H1 (cell line): ENCODE measurements at regions not wholly inside any gene's neighbourhood (a gene's known extent, or its start where the extent isn't known, plus 50 kb on each side); places are given as distances from the start of the nearest gene placed in this dataset.

Source experiments
- CTCF ChIA-PET: fragments of 300-600 bp; sonication (Branson Sonifier 250); formaldehyde crosslinking; loops from one replicate; lab custom pipeline; 2021; ENCODE audit not compliant: partially characterized antibody; lab: Charles Lee
- POLR2A ChIA-PET: fragments of 300-600 bp; sonication (Branson Sonifier 250); formaldehyde crosslinking; loops from one replicate; lab custom pipeline; 2021; ENCODE audit warnings: inconsistent platforms; ENCODE audit not compliant: partially characterized antibody; lab: Charles Lee
- DNase-seq, 2 experiments: peaks; one replicate each; pipeline versions ENCODE4 v3.0.0 to v3.0.0-alpha.2; 2010 to 2022; ENCODE audit warnings: low spot score in 2 of 2, low read depth in 1 of 2, mixed read lengths in 1 of 2
- FAIRE-seq: peaks from 2 replicates; lab custom pipeline; 2011; peaks lifted over from hg19 to GRCh38; lab: Jason Lieb, UNC
- H2AFZ ChIP-seq: 2 replicates; pipeline ENCODE4 v1.8.1; 2012; ENCODE audit warnings: low read length, inconsistent platforms
- H2AK5ac ChIP-seq: 2 replicates; pipeline ENCODE4 v1.6.1; 2013; ENCODE audit warnings: low read depth, low read length
- H2BK120ac ChIP-seq: replicated peaks from 2 replicates; pipeline ENCODE3; 2013; ENCODE audit warnings: low read depth, low read length, inconsistent platforms
- H2BK12ac ChIP-seq: 2 replicates; pipeline ENCODE4 v1.6.1; 2013; ENCODE audit warnings: low read depth, low read length
- H2BK15ac ChIP-seq: 2 replicates; pipeline ENCODE4 v1.6.1; 2013; ENCODE audit warnings: low read length
- H2BK20ac ChIP-seq: 2 replicates; pipeline ENCODE4 v1.6.1; 2013; ENCODE audit warnings: low read length
- H2BK5ac ChIP-seq: 2 replicates; pipeline ENCODE4 v1.6.1; 2013; ENCODE audit warnings: low read depth, low read length
- H3K14ac ChIP-seq: 2 replicates; pipeline ENCODE4 v1.6.1; 2013; ENCODE audit warnings: inconsistent platforms; ENCODE audit not compliant: insufficient read length
- H3K18ac ChIP-seq: 2 replicates; pipeline ENCODE4 v1.6.1; 2013; ENCODE audit warnings: low read length; ENCODE audit errors: extremely low read depth
- H3K23ac ChIP-seq: 2 replicates; pipeline ENCODE4 v1.6.1; 2013; ENCODE audit warnings: inconsistent platforms; ENCODE audit not compliant: insufficient read length
- H3K23me2 ChIP-seq: 2 replicates; pipeline ENCODE4 v1.6.1; 2013; ENCODE audit warnings: low read depth, low read length
- H3K27ac ChIP-seq: 2 replicates; pipeline ENCODE4 v1.6.1; 2011; ENCODE audit warnings: low read depth, low read length, inconsistent platforms
- H3K27me3 ChIP-seq, 4 experiments: replicated peaks in 1 of 4; 1 replicate in 1 of 4; 2 replicates in 3 of 4; pipeline versions ENCODE4 v1.6.1 to v1.8.1; 2011 to 2013; ENCODE audit warnings: low read length in 3 of 4, mild to moderate bottlenecking in 3 of 4, inconsistent platforms in 2 of 4, mixed read lengths in 2 of 4, moderate library complexity in 1 of 4; ENCODE audit not compliant: control insufficient read depth in 3 of 4, insufficient read depth in 3 of 4; ENCODE audit errors: extremely low read depth in 1 of 4
- H3K36me3 ChIP-seq, 4 experiments: 2 replicates each; pipeline versions ENCODE4 v1.6.1 to v1.8.1; 2011 to 2013; ENCODE audit warnings: mild to moderate bottlenecking in 4 of 4, low read length in 3 of 4, moderate library complexity in 2 of 4, control low read depth in 1 of 4, inconsistent platforms in 1 of 4; ENCODE audit not compliant: insufficient read depth in 4 of 4, control insufficient read depth in 2 of 4
- H3K4ac ChIP-seq: replicated peaks from 2 replicates; pipeline ENCODE3; 2013; ENCODE audit warnings: low read length, low read depth, mixed read lengths, inconsistent platforms; ENCODE audit not compliant: insufficient read length
- H3K4me1 ChIP-seq, 4 experiments: replicated peaks in 1 of 4; 1 replicate in 1 of 4; 2 replicates in 3 of 4; pipeline versions ENCODE4 v1.6.1 to v1.8.1; 2011 to 2013; ENCODE audit warnings: low read length in 3 of 4, inconsistent platforms in 2 of 4, mixed read lengths in 1 of 4; ENCODE audit not compliant: insufficient read depth in 4 of 4, control insufficient read depth in 3 of 4
- H3K4me2 ChIP-seq, 2 experiments: 2 replicates each; pipeline versions ENCODE4 v1.6.1 to v1.8.1; 2011 to 2013; ENCODE audit warnings: low read depth in 2 of 2, low read length in 2 of 2, control low read depth in 1 of 2, inconsistent platforms in 1 of 2, mild to moderate bottlenecking in 1 of 2; ENCODE audit not compliant: insufficient read depth in 1 of 2
- H3K4me3 ChIP-seq, 4 experiments: fragments of 200-600, 300-600 bp in 1 of 4; sonication (generic), shearing (Covaris generic), sonication (Bioruptor Twin) in 1 of 4; 2 replicates each; pipeline versions ENCODE4 v1.5.1 to v1.8.1; 2011 to 2016; ENCODE audit warnings: low read length in 4 of 4, low read depth in 3 of 4, control low read depth in 2 of 4, inconsistent platforms in 2 of 4, mild to moderate bottlenecking in 2 of 4, mixed read lengths in 1 of 4, moderate library complexity in 1 of 4; ENCODE audit not compliant: insufficient read depth in 2 of 4; ENCODE audit errors: extremely low read depth in 1 of 4
- H3K56ac ChIP-seq: replicated peaks from 2 replicates; pipeline ENCODE3; 2013; ENCODE audit warnings: low read depth, mild to moderate bottlenecking, mixed read lengths, low read length, inconsistent platforms; ENCODE audit not compliant: insufficient read length
- H3K79me1 ChIP-seq: 2 replicates; pipeline ENCODE4 v1.6.1; 2013; ENCODE audit warnings: low read depth, low read length, control low read depth
- H3K79me2 ChIP-seq, 2 experiments: 2 replicates each; pipeline versions ENCODE4 v1.6.1 to v1.8.1; 2012 to 2013; ENCODE audit warnings: low read length in 2 of 2, mild to moderate bottlenecking in 2 of 2, inconsistent platforms in 1 of 2; ENCODE audit not compliant: insufficient read depth in 2 of 2, control insufficient read depth in 1 of 2
- H3K9ac ChIP-seq, 4 experiments: replicated peaks in 1 of 4; 1 replicate in 1 of 4; 2 replicates in 3 of 4; pipeline versions ENCODE4 v1.6.1 to v1.8.1; 2011 to 2013; ENCODE audit warnings: low read depth in 3 of 4, low read length in 3 of 4, control low read depth in 2 of 4, mild to moderate bottlenecking in 2 of 4, moderate library complexity in 2 of 4, inconsistent platforms in 1 of 4; ENCODE audit errors: extremely low read depth in 1 of 4
- H3K9me3 ChIP-seq, 2 experiments: 2 replicates each; pipeline versions ENCODE4 v1.6.1 to v1.8.1; 2012 to 2013; ENCODE audit warnings: mild to moderate bottlenecking in 2 of 2, moderate library complexity in 2 of 2, control low read depth in 1 of 2, inconsistent platforms in 1 of 2, low read depth in 1 of 2, low read length in 1 of 2, mixed read lengths in 1 of 2; ENCODE audit not compliant: insufficient read depth in 2 of 2
- H4K20me1 ChIP-seq, 2 experiments: replicated peaks in 1 of 2; 2 replicates each; pipeline versions ENCODE3 to v1.8.1; 2011 to 2013; ENCODE audit warnings: inconsistent platforms in 2 of 2, low read length in 2 of 2, mild to moderate bottlenecking in 1 of 2; ENCODE audit not compliant: insufficient read depth in 2 of 2, control insufficient read depth in 1 of 2
- H4K5ac ChIP-seq: 2 replicates; pipeline ENCODE4 v1.6.1; 2013; ENCODE audit warnings: low read length, low read depth, mixed read lengths, inconsistent platforms; ENCODE audit not compliant: insufficient read length
- H4K8ac ChIP-seq: 2 replicates; pipeline ENCODE4 v1.8.0; 2013; ENCODE audit warnings: mild to moderate bottlenecking, moderate library complexity, low read length, inconsistent platforms; ENCODE audit not compliant: insufficient read depth; ENCODE audit errors: extremely low read depth
- H4K91ac ChIP-seq: replicated peaks from 2 replicates; pipeline ENCODE3; 2013; ENCODE audit warnings: low read length, mixed read lengths, inconsistent platforms; ENCODE audit not compliant: insufficient read length
- CHD2 ChIP-seq: IDR thresholded peaks from 2 replicates; pipeline ENCODE4 v1.6.1; 2012; ENCODE audit warnings: low read length, improper control_type of control experiment
- CREB1 ChIP-seq: IDR thresholded peaks from 2 replicates; pipeline ENCODE4 v1.6.1; 2012; ENCODE audit warnings: inconsistent platforms
- FOSL1 ChIP-seq: IDR thresholded peaks from 2 replicates; pipeline ENCODE4 v1.6.1; 2011; ENCODE audit warnings: mild to moderate bottlenecking, low read depth, low read length, moderate library complexity; ENCODE audit not compliant: insufficient read depth
- MAX ChIP-seq: IDR thresholded peaks from 2 replicates; pipeline ENCODE4 v1.6.1; 2012; ENCODE audit warnings: inconsistent platforms
- POLR2AphosphoS5 ChIP-seq: IDR thresholded peaks from 2 replicates; pipeline ENCODE4 v1.6.1; 2011; ENCODE audit warnings: low read depth, low read length
- RBBP5 ChIP-seq: IDR thresholded peaks from 2 replicates; pipeline ENCODE4 v1.7.1; 2012; ENCODE audit warnings: low read depth, mild to moderate bottlenecking, inconsistent platforms, low read length, moderate library complexity, borderline replicate concordance
- RXRA ChIP-seq: IDR thresholded peaks from 2 replicates; pipeline ENCODE4 v1.6.1; 2011; ENCODE audit warnings: low read depth, mild to moderate bottlenecking, low read length, moderate library complexity; ENCODE audit not compliant: insufficient read depth
- SIN3A ChIP-seq, 2 experiments: IDR thresholded peaks in 1 of 2; conservative IDR thresholded peaks in 1 of 2; 2 replicates each; pipeline ENCODE4 v1.6.1; 2011 to 2012; ENCODE audit warnings: low read length in 2 of 2, improper control_type of control experiment in 1 of 2, low read depth in 1 of 2, mild to moderate bottlenecking in 1 of 2
- SIRT6 ChIP-seq: IDR thresholded peaks from one replicate; pipeline ENCODE4 v1.7.1; 2012; ENCODE audit warnings: low read length, inconsistent platforms
- SP1 ChIP-seq: IDR thresholded peaks from 2 replicates; pipeline ENCODE4 v1.6.1; 2011; ENCODE audit warnings: low read depth, low read length
- TCF12 ChIP-seq: IDR thresholded peaks from 2 replicates; pipeline ENCODE4 v1.6.1; 2011; ENCODE audit warnings: low read depth, mild to moderate bottlenecking, low read length
- ZNF274 ChIP-seq: IDR thresholded peaks from 2 replicates; pipeline ENCODE4 v1.7.0; 2012; ENCODE audit warnings: low read length, borderline replicate concordance; ENCODE audit errors: extremely low read depth
- WGBS, 2 experiments: shearing (Covaris generic) in 1 of 2; methylation state at CpG; one replicate each; pipeline versions ENCODE4 v1.1.6 to v1.1.7; 2013 to 2015; ENCODE audit warnings: low lambda C conversion rate in 2 of 2, mixed read lengths in 2 of 2, inconsistent platforms in 1 of 2, low coverage in 1 of 2, missing lambda C conversion rate in 1 of 2; ENCODE audit not compliant: insufficient replicate concordance in 2 of 2, insufficient coverage in 1 of 2, insufficient read length in 1 of 2; ENCODE audit errors: extremely low coverage in 1 of 2, missing lambda C conversion rate in 1 of 2; 5-methylcytosine and 5-hydroxymethylcytosine counted together
- TF ChIP-seq, protein P1 (sequence below): IDR thresholded peaks from 2 replicates; pipeline ENCODE4 v1.6.1; 2011; ENCODE audit warnings: low read length, improper control_type of control experiment

DNA sequence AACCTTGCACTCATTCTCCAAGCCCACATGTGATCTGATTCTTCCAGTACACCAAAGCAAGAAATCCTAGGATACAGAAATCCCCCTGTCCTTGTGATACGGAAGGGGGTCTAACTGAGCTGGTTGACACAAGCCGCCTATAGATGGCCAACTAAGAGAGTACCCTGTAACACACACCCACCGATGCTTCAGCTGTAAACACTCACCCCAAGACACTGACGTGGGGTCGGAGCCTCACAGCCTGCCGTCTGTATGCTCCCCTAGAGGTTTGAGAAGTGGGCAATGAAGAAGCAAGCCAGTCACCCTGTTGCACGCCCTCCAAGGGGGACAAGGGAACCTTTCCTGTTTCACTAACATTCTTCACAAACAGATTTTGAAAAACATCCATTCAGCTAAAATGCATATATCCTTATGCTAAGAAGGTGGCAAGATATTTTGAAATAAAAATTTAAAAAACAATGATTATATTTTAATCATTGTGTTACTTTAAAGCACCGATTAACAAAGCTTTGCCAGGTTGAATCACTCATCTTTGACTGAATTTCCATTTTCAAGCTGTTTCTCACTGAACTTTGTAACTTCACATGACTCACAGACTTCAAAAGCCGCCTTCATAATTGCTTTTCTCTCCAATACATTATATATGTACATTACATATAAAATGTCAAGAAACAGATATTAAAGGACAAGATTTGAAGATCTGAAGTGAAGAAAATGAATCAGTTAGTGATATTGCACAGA is 329.3 kb downstream of the ARL4A start:
- H4K20me1 ChIP-seq = no peaks in the 10 kb centered on the region
- H3K79me2 ChIP-seq = no peaks in the 10 kb centered on the region
- no peak overlapping the region for H4K8ac ChIP-seq
- no peak overlapping the region for H2AK5ac ChIP-seq
- no peak overlapping the region for H2BK120ac ChIP-seq
- H3K14ac ChIP-seq = no peak overlapping the region
- no peak overlapping the region for H2BK20ac ChIP-seq
- H3K23me2 ChIP-seq = no peaks in the 10 kb centered on the region
- H3K4ac ChIP-seq = no peak overlapping the region
- no peak overlapping the region for H3K4me3 ChIP-seq
- H4K5ac ChIP-seq = no peak overlapping the region
- no peak overlapping the region for H3K23ac ChIP-seq
- FAIRE-seq (no peak), DNase-seq (no peak)
- H2BK5ac ChIP-seq = no peak overlapping the region
- 79% methylated on average over 9 of the region's 9 CpGs; no CpG with 5 or more reads in 1 of the 2 experiments for WGBS, 2 experiments
- no peak overlapping the region for H3K56ac ChIP-seq
- H3K79me1 ChIP-seq = no peaks in the 10 kb centered on the region
- H2BK15ac ChIP-seq = no peak overlapping the region
- no peak overlapping the region for H3K18ac ChIP-seq
- H3K36me3 ChIP-seq = no peaks in the 10 kb centered on the region
- ChIA-PET POLR2A (no interaction called here), CTCF (interaction anchor here (1.1 to 1.7 kb wide), 2 partner anchors 330 to 498 kb away, joined by 3 to 4 read pairs; no protein-coding TSS in a partner anchor)
- no peak overlapping the region for H4K91ac ChIP-seq
- no peaks in the 10 kb centered on the region for H3K9me3 ChIP-seq
- H3K27ac ChIP-seq = no peak overlapping the region
- H2AFZ ChIP-seq = peak overlapping the region; percentile 30; the same call in 1 of the 2 replicates
- peaks cover 0 to 11% (median 8%) of the 10 kb centered on the region in 4 experiments; a peak in 4 of 7 replicates for H3K4me1 ChIP-seq
- H3K4me2 ChIP-seq = peak overlapping the region in 1 of 2 experiments; percentile 46; a peak in 1 of 4 replicates
- no peak overlapping the region for H3K9ac ChIP-seq
- H3K27me3 ChIP-seq = no peaks in the 10 kb centered on the region
- H2BK12ac ChIP-seq = no peak overlapping the region; the same call in 1 of the 2 replicates
- TF ChIP-seq ZNF274 = no peak
- no peak for TF ChIP-seq SIN3A (conservative IDR thresholded peaks at IDR 0.05 in 1 of 2, IDR thresholded peaks at IDR 0.05 in 1 of 2; ENCODE audit: low read depth in 1 of 2, low read length in 2 of 2)
- TF ChIP-seq SIRT6 = no peak
- TF ChIP-seq, protein P1, sequence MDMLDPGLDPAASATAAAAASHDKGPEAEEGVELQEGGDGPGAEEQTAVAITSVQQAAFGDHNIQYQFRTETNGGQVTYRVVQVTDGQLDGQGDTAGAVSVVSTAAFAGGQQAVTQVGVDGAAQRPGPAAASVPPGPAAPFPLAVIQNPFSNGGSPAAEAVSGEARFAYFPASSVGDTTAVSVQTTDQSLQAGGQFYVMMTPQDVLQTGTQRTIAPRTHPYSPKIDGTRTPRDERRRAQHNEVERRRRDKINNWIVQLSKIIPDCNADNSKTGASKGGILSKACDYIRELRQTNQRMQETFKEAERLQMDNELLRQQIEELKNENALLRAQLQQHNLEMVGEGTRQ = no peak
- no peak for TF ChIP-seq RXRA
- no peak for TF ChIP-seq CHD2
- TF ChIP-seq CREB1 = no peak
- no peak for TF ChIP-seq MAX
- no peak for TF ChIP-seq RBBP5
- no peak for TF ChIP-seq TCF12
- no peak for TF ChIP-seq SP1
- no peak for TF ChIP-seq FOSL1
- TF ChIP-seq POLR2AphosphoS5 = no peak
